ENCODE measurements at regions not wholly inside any gene's neighbourhood (a gene's known extent, or its start where the extent isn't known, plus 50 kb on each side); places are given as distances from the start of the nearest gene placed in this dataset.

GRCh38 chr20:22387452-22387851 is 196.9 kb downstream of the FOXA2 start:
- H3K4me1 Mint-ChIP-seq (ENCODE audit: low read depth) = no peaks in the 10 kb centered on the region
- TF ChIP-seq CTCF (IDR thresholded peaks at IDR 0.05) = no peak
- H3K4me3 Mint-ChIP-seq (ENCODE audit: unreplicated experiment) = no peak overlapping the region
- no peak for DNase-seq (ENCODE audit: low spot score)
- no peak overlapping the region for H3K27ac Mint-ChIP-seq (ENCODE audit: unreplicated experiment)
- peaks cover 12% of the 10 kb centered on the region for H3K27me3 Mint-ChIP-seq (ENCODE audit: low read depth)
- H3K9me3 Mint-ChIP-seq (ENCODE audit: low read depth) = no peaks in the 10 kb centered on the region
- no peaks in the 10 kb centered on the region for H3K36me3 Mint-ChIP-seq (ENCODE audit: low read depth)

- Mint-ChIP-seq H3K27me3 (ENCODE audit: low read depth) (peaks cover 12% of the 10 kb centered on the region), H3K36me3 (ENCODE audit: low read depth) (no peaks in the 10 kb centered on the region), H3K9me3 (ENCODE audit: low read depth) (no peaks in the 10 kb centered on the region), H3K27ac (ENCODE audit: unreplicated experiment) (no peak overlapping the region), H3K4me1 (ENCODE audit: low read depth) (no peaks in the 10 kb centered on the region), H3K4me3 (ENCODE audit: unreplicated experiment) (no peak overlapping the region)
- no peak for DNase-seq (ENCODE audit: low spot score)
- no peak for TF ChIP-seq CTCF (IDR thresholded peaks at IDR 0.05)
These were observed 198.1 kb downstream of the FOXA2 start for GRCh38 chr20:22386306-22386623.

DNA sequence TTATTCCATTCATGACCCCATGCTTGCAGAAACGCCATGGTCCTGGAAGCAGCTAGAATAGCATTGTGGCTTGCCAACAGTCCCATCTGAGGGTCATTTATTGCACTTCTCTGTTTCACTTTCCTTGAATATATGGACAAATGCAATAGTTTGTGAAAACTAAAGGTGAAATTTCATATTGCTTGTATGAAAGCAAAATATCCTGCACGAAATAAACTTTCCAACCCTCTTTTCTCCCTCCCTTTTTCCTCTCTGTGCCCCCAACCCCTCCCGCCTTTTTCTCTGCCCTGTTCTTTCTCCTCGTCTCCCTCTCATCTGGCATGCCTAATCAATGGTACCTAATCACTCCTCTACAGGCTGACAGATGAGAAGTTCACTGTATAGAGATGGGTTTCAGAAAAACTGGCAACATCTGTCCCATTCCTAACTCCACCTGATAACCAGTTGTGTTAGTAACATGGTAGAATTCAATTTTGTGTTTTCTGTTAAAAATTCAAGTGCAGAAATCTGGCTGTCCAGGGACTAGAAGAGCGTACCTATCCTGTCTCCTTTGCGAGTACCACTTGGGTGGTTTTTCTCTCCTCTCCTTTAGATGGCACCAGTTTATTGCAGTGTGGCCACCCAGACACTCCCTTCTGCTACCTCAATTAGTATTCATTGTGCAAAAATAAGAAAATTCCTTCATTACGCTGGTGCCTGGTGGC is 198.6 kb downstream of the FOXA2 start:
- DNase-seq (ENCODE audit: low spot score) = no peak
- no peaks in the 10 kb centered on the region for H3K9me3 Mint-ChIP-seq (ENCODE audit: low read depth)
- H3K36me3 Mint-ChIP-seq (ENCODE audit: low read depth) = no peaks in the 10 kb centered on the region
- H3K4me1 Mint-ChIP-seq (ENCODE audit: low read depth) = no peaks in the 10 kb centered on the region
- no peak for TF ChIP-seq CTCF (IDR thresholded peaks at IDR 0.05)
- peaks cover 12% of the 10 kb centered on the region for H3K27me3 Mint-ChIP-seq (ENCODE audit: low read depth)
- no peak overlapping the region for H3K4me3 Mint-ChIP-seq (ENCODE audit: unreplicated experiment)
- H3K27ac Mint-ChIP-seq (ENCODE audit: unreplicated experiment) = no peak overlapping the region

GRCh38 chr20:22384978-22385377 is 199.4 kb downstream of the FOXA2 start:
- TF ChIP-seq CTCF (IDR thresholded peaks at IDR 0.05) = no peak
- Mint-ChIP-seq H3K36me3 (ENCODE audit: low read depth) (no peaks in the 10 kb centered on the region), H3K4me3 (ENCODE audit: unreplicated experiment) (no peak overlapping the region), H3K27me3 (ENCODE audit: low read depth) (peaks cover 12% of the 10 kb centered on the region), H3K4me1 (ENCODE audit: low read depth) (no peaks in the 10 kb centered on the region), H3K27ac (ENCODE audit: unreplicated experiment) (no peak overlapping the region), H3K9me3 (ENCODE audit: low read depth) (no peaks in the 10 kb centered on the region)
- no peak for DNase-seq (ENCODE audit: low spot score)

DNA sequence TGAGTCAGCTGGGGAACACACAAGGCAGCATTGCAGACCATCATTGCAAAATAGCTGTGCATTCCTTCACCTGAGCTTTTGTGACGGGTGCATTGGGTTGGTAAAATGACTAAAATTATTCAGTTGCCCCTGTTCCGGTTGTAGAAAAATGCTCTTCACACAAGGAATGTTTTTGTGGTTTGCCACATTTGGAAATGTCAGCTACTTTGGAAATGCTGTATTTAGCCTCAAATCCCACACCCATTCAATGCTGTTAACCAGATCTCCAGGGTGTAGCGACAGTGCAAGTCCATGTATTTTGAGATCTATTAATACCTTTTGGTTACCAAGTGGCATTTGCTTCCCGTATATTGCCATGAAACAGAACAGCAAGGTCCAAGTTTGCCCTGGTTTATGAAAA is 201.2 kb downstream of the FOXA2 start:
- Mint-ChIP-seq H3K27me3 (ENCODE audit: low read depth) (peaks cover 9% of the 10 kb centered on the region), H3K9me3 (ENCODE audit: low read depth) (no peaks in the 10 kb centered on the region), H3K36me3 (ENCODE audit: low read depth) (no peaks in the 10 kb centered on the region), H3K4me3 (ENCODE audit: unreplicated experiment) (no peak overlapping the region), H3K27ac (ENCODE audit: unreplicated experiment) (no peak overlapping the region), H3K4me1 (ENCODE audit: low read depth) (no peaks in the 10 kb centered on the region)
- TF ChIP-seq CTCF (IDR thresholded peaks at IDR 0.05) = no peak
- no peak for DNase-seq (ENCODE audit: low spot score)
